ENCODE measurements at regions not wholly inside any gene's neighbourhood (a gene's known extent, or its start where the extent isn't known, plus 50 kb on each side); places are given as distances from the start of the nearest gene placed in this dataset.

DNA sequence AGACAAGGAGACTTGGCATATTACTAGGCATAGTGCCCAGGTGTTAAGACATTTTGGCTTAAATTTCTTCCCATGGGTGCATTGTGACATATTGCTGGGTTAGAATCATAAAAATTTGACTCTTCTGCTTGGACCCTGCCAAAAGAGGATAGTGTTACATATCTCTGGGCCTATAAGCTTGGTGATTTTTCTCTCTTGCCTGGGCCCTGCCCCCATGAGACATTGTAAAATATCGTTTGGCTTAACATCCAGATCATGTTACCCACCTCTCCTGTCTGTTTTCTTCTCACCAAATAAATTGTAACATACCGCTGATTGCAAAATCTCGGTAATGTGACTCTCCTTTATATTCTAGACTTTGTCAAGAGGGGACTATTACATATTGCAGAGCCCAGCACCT, 836.4 kb upstream of the TSPY4 start:
- no peak for TF ChIP-seq POLR2A (IDR thresholded peaks at IDR 0.05)
- TF ChIP-seq CTCF (IDR thresholded peaks at IDR 0.05 in 4 of 5, conservative IDR thresholded peaks at IDR 0.05 in 1 of 5) = no peak

Data from gastrocnemius medialis (tissue), 4 donors.